Kidney (tissue), 13 donors: ENCODE measurements at regions not wholly inside any gene's neighbourhood (a gene's known extent, or its start where the extent isn't known, plus 50 kb on each side); places are given as distances from the start of the nearest gene placed in this dataset.

Experiments used
- DNase-seq, 5 donors: peaks; one replicate each; pipeline ENCODE4 v3.0.0-alpha.2; 2013 to 2020
- FAIRE-seq: peaks from 2 replicates; lab custom pipeline; 2012; peaks lifted over from hg19 to GRCh38; lab: Jason Lieb, UNC
- H3K27ac ChIP-seq, 2 donors: one replicate each; pipeline ENCODE4 v1.7.0; 2013; ENCODE audit warnings: low read depth in 2 of 2, low read length in 2 of 2, inconsistent platforms in 1 of 2
- H3K27me3 ChIP-seq: one replicate; pipeline ENCODE4 v1.7.1; 2013; ENCODE audit warnings: low read length, inconsistent platforms; ENCODE audit not compliant: control insufficient read depth, insufficient read depth
- H3K36me3 ChIP-seq, 3 donors: one replicate each; pipeline versions ENCODE4 v1.7.0 to v1.7.1; 2013; ENCODE audit warnings: low read length in 3 of 3, control low read depth in 1 of 3, inconsistent platforms in 1 of 3; ENCODE audit not compliant: insufficient read depth in 3 of 3, control insufficient read depth in 2 of 3
- H3K4me1 ChIP-seq, 3 donors: one replicate each; pipeline versions ENCODE4 v1.7.0 to v1.7.1; 2013; ENCODE audit warnings: low read length in 3 of 3, inconsistent platforms in 1 of 3, low read depth in 1 of 3; ENCODE audit not compliant: control insufficient read depth in 2 of 3, insufficient read depth in 2 of 3
- H3K4me3 ChIP-seq, 3 donors: one replicate each; pipeline versions ENCODE4 v1.7.0 to v1.8.1; 2013; ENCODE audit warnings: low read length in 3 of 3, control low read depth in 1 of 3, inconsistent platforms in 1 of 3
- H3K9ac ChIP-seq, 3 donors: one replicate each; pipeline versions ENCODE4 v1.7.0 to v1.7.1; 2013; ENCODE audit warnings: low read length in 3 of 3, control low read depth in 1 of 3, inconsistent platforms in 1 of 3
- H3K9me3 ChIP-seq, 3 donors: one replicate each; pipeline versions ENCODE4 v1.7.0 to v1.7.1; 2013; ENCODE audit warnings: low read length in 3 of 3, control low read depth in 1 of 3, inconsistent platforms in 1 of 3; ENCODE audit not compliant: control insufficient read depth in 2 of 3, insufficient read depth in 1 of 3
- CTCF ChIP-seq: IDR thresholded peaks from 3 replicates; pipeline ENCODE4 v1.5.1; 2012; ENCODE audit warnings: mild to moderate bottlenecking, moderate library complexity, borderline replicate concordance; ENCODE audit not compliant: insufficient read depth; ENCODE audit errors: extremely low read depth
- intact Hi-C: fragments of 100-400 bp; cut with DNase I; formaldehyde crosslinking; loops from one replicate; pipeline ENCODE4 v1.11.1; 2022
- donor health status: control.
- donor health status: control.
- donor health status: control.
- donor health status: control.
- donor health status: control.
- donor health status: DM: yes; HTN: yes; CAD: no.
- donor health status: Normal renal cell carcinoma (clear cell type).

- H3K27me3 ChIP-seq, result peaks cover 2% of the 10 kb centered on the region
- no peak overlapping the region for H3K4me3 ChIP-seq
- intact Hi-C loops, result no loop called here
- peaks cover 0 to 3% (median 0%) of the 10 kb centered on the region in 3 donors for H3K9me3 ChIP-seq
- no peak overlapping the region for H3K9ac ChIP-seq
- no peak for TF ChIP-seq CTCF
- no peaks in the 10 kb centered on the region for H3K36me3 ChIP-seq
- no peak for DNase-seq
- H3K27ac ChIP-seq, result no peak overlapping the region
- no peaks in the 10 kb centered on the region for H3K4me1 ChIP-seq
- no peak for FAIRE-seq
These were observed 141.3 kb upstream of the MAOA start for GRCh38 chrX:43514820-43515219.

GRCh38 chrX:43522582-43522981, 133.5 kb upstream of the MAOA start:
- FAIRE-seq (peak; percentile 49), DNase-seq (no peak)
- no peaks in the 10 kb centered on the region for H3K4me1 ChIP-seq
- no peaks in the 10 kb centered on the region for H3K9me3 ChIP-seq
- no peaks in the 10 kb centered on the region for H3K36me3 ChIP-seq
- H3K27me3 ChIP-seq, result no peaks in the 10 kb centered on the region
- no peak overlapping the region for H3K27ac ChIP-seq
- intact Hi-C loops, result no loop called here
- TF ChIP-seq CTCF, result no peak
- no peak overlapping the region for H3K4me3 ChIP-seq
- no peak overlapping the region for H3K9ac ChIP-seq

- no peaks in the 10 kb centered on the region for H3K4me1 ChIP-seq
- no peaks in the 10 kb centered on the region for H3K36me3 ChIP-seq
- H3K27me3 ChIP-seq, result no peaks in the 10 kb centered on the region
- DNase-seq, result no peak
- no peak overlapping the region for H3K27ac ChIP-seq
- H3K4me3 ChIP-seq, result no peak overlapping the region
- no peaks in the 10 kb centered on the region for H3K9me3 ChIP-seq
- no peak overlapping the region for H3K9ac ChIP-seq
- intact Hi-C loops, result no loop called here
- no peak for TF ChIP-seq CTCF
- no peak for FAIRE-seq
These were observed 130.0 kb upstream of the MAOA start for GRCh38 chrX:43525901-43526610.

- Histone ChIP-seq H3K9ac (no peak overlapping the region), H3K27me3 (no peaks in the 10 kb centered on the region), H3K4me1 (no peaks in the 10 kb centered on the region), H3K36me3 (no peaks in the 10 kb centered on the region), H3K27ac (no peak overlapping the region), H3K9me3 (no peaks in the 10 kb centered on the region), H3K4me3 (no peak overlapping the region)
- intact Hi-C loops, result no loop called here
- FAIRE-seq (no peak), DNase-seq (no peak)
- no peak for TF ChIP-seq CTCF
These were observed 129.2 kb upstream of the MAOA start for GRCh38 chrX:43526878-43527277.
